T-helper 2 cell treated with Interferon-gamma antibody and Interleukin-4, amounts not matched to agents 5 μg/mL and 100 μg/mL, for 36 hours (primary cell): ENCODE measurements at regions not wholly inside any gene's neighbourhood (a gene's known extent, or its start where the extent isn't known, plus 50 kb on each side); places are given as distances from the start of the nearest gene placed in this dataset.
"Not testable (repeated sequence)": the region's sequence is repeated elsewhere in the genome, so short reads cannot be mapped to it uniquely, and the experiment has no call there.

Experiments
- DNase-seq: peaks from one replicate; pipeline ENCODE4 v3.0.0; 2021; ENCODE audit warnings: low spot score
- H3K27ac Mint-ChIP-seq: one replicate; pipeline ENCODE4 v1.8.0; 2021; ENCODE audit warnings: mild to moderate bottlenecking, mixed read lengths
- H3K27me3 Mint-ChIP-seq: one replicate; pipeline ENCODE4 v1.8.0; 2021; ENCODE audit warnings: low read depth, mixed read lengths
- H3K36me3 Mint-ChIP-seq: one replicate; pipeline ENCODE4 v1.8.0; 2021; ENCODE audit warnings: low read depth, mixed read lengths
- H3K4me1 Mint-ChIP-seq: one replicate; pipeline ENCODE4 v1.8.0; 2021; ENCODE audit warnings: low read depth, mixed read lengths
- H3K4me3 Mint-ChIP-seq: one replicate; pipeline ENCODE4 v1.8.0; 2022; ENCODE audit warnings: mild to moderate bottlenecking, moderate library complexity, mixed read lengths
- H3K9me3 Mint-ChIP-seq: one replicate; pipeline ENCODE4 v1.8.0; 2021; ENCODE audit warnings: mixed read lengths

DNA sequence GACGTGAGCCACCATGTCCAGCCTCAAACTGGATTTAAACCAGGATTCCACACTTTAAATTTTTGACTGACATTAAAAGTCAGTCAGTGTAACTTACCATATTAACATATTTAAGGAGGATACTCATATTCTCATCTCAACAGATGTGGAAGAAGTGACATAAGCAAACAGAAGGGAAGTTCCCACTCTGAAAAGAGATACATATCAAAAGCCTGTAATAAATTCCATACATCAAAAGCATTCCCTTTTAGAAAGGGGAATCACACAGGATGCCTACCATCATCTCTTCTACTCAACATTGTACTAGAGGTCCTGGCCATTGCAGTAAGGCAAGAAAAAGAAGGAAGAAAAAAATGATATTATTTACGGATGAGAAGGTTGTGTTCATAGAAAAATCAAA, 618.2 kb upstream of the DIPK2B start:
- Mint-ChIP-seq H3K36me3 (peaks cover 43% of the 10 kb centered on the region), H3K9me3 (no peaks in the 10 kb centered on the region), H3K27me3 (no peaks in the 10 kb centered on the region), H3K4me1 (peaks cover 20% of the 10 kb centered on the region), H3K27ac (no peak overlapping the region), H3K4me3 (no peak overlapping the region)
- no peak for DNase-seq

DNA sequence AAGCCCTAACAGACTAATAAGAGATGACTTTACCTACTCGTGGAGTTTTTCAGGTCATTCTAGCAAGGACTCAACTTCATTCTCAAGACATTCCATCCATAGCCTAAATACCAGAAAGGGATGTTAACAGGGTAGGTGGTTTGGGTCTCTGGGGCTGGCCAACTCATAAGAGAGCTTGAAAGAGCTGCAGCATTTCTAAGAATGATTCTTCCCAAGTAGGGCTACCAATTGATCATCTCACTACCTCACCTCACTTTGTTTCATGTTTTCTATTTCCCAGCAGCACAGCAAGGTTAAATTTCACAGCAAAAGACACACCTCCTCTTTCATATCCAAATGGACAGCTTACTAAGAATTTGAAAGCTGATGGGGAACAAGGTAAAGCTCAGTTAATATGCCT, 614.8 kb upstream of the DIPK2B start:
- H3K4me1 Mint-ChIP-seq: peaks cover 42% of the 10 kb centered on the region
- peak overlapping the region; percentile 41 for H3K27ac Mint-ChIP-seq
- H3K4me3 Mint-ChIP-seq: no peak overlapping the region
- no peak for DNase-seq
- no peaks in the 10 kb centered on the region for H3K9me3 Mint-ChIP-seq
- peaks cover 61% of the 10 kb centered on the region for H3K36me3 Mint-ChIP-seq
- H3K27me3 Mint-ChIP-seq: no peaks in the 10 kb centered on the region

DNA sequence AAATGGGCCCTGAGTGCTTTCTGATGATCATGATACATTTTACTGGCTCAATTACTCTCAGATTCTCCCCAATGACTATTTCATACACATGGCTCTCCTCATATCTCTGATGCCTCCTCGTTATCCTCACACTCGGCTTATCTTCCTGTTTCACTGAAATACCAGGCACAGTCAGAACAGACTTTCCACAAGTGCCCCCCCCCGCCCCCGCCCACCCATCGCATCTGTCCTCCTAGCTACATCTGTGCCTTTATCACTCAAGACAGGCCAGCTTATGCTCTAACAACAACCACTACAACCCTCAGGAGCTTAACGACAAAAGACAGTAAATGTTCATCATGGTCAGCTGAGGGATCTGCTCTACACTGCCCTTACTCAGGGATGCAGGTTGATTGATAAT, 610.6 kb upstream of the DIPK2B start:
- H3K27me3 Mint-ChIP-seq: no peaks in the 10 kb centered on the region
- peaks cover 60% of the 10 kb centered on the region for H3K36me3 Mint-ChIP-seq
- H3K4me3 Mint-ChIP-seq: peak overlapping the region; percentile 8
- peak overlapping the region; percentile 72 for H3K27ac Mint-ChIP-seq
- peak; percentile 10 for DNase-seq
- H3K9me3 Mint-ChIP-seq: no peaks in the 10 kb centered on the region
- H3K4me1 Mint-ChIP-seq: peaks cover 66% of the 10 kb centered on the region

DNA sequence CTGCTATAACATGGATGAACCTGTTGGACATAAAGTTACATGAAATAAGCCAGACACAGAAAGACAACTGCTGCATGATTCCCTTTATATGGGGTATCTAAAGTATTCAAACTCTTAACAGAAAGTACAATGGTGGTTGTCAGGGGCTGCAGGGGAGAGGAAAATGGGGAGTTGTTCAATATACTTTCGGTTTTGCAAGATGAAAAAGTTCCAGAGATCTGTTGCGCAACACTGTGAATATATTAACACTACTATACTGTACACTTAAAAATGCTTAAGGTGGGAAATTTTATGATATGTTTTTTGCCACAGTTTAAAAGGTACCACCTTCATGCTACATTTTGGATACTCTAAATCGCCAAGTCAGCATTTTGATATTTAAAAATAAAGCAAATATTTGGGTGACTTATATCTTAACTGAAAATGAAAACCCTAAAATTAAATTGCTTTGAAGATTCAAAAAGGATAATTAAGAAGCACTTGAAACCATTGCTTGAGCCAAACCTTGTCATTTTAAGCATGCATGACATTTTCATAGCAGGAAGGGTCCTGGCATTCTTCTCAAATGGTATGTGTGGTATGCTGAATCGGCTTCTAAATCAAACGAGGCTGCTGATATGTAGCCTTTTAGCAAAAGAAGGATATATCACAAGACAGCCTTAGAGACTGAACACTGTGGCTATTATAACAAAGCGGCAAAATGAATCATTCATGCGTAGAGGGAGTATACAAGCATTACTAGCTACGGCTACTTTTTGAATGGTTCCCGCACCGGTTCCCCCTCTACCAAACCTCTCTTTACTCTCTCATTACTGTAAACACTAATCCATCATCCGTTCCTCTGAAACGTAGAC, 607.1 kb upstream of the DIPK2B start:
- H3K36me3 Mint-ChIP-seq: peaks cover 46% of the 10 kb centered on the region

DNA sequence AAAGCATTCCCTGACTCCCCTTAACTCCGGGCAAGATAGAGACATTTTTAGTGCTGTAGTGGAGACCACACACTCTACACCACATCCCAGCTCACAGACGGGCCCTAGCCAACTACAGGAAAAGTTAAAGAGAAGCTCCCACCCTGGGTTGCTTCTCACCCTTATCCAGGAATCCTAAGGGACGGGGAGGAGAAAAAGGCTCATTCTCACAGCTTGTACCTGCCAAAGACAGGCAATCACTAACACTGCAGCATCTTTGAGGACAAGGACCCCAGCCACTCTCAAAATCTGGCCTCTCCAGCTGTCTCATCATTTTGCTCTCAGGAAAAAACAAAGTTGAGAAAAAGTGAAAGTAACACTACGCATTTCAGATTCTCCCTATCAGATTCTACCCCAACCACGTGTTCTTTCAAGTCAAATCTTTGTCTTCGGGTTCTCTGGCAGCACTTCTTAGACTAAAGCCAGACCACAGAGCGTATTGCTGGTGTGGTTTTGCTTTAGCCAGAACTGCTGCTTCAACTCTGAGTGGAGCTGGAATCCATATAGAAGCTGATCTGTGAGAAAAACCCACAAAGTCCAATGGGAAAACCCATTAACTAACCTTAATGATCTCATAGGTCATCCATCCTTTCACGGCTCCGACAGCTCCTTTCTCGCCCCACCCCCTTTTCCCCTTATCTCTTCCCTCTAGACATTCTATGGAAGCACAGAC, 605.9 kb upstream of the DIPK2B start:
- H3K9me3 Mint-ChIP-seq: peaks cover 3% of the 10 kb centered on the region
- H3K4me1 Mint-ChIP-seq: peaks cover 72% of the 10 kb centered on the region
- H3K27me3 Mint-ChIP-seq: no peaks in the 10 kb centered on the region
- peak overlapping the region; percentile 79 for H3K4me3 Mint-ChIP-seq
- H3K27ac Mint-ChIP-seq: peak overlapping the region; percentile 86
- H3K36me3 Mint-ChIP-seq: peaks cover 36% of the 10 kb centered on the region
- peak; percentile 67 for DNase-seq

More for the DNA sequence above, 607.1 kb upstream of the DIPK2B start:
- no peak for DNase-seq
- Mint-ChIP-seq H3K27ac (peak overlapping the region; percentile 93), H3K4me1 (peaks cover 72% of the 10 kb centered on the region), H3K27me3 (no peaks in the 10 kb centered on the region), H3K4me3 (peak overlapping the region; percentile 79), H3K9me3 (peaks cover 3% of the 10 kb centered on the region)

DNA sequence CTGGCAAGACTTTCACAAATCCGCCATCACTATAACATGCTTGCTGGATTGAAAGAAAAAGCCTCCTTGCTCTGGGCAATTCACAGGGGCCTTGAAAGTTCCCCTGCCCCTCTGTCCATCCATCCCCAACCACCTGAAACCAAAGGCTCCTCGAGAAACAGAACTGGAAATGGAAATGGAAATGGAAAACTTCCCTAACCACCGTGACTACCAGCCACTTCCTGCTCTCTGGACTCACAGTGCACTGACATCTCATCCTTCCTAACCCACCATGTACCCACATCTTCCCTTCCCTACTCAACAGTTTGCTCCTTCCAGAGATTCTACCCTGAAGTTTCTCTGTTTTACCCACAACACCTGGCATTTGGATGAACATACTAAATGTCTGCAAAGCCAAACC, 603.6 kb upstream of the DIPK2B start:
- H3K4me1 Mint-ChIP-seq: peaks cover 60% of the 10 kb centered on the region
- H3K27me3 Mint-ChIP-seq: no peaks in the 10 kb centered on the region
- peak overlapping the region; percentile 77 for H3K4me3 Mint-ChIP-seq
- H3K9me3 Mint-ChIP-seq: peaks cover 3% of the 10 kb centered on the region
- peak overlapping the region; percentile 73 for H3K27ac Mint-ChIP-seq
- H3K36me3 Mint-ChIP-seq: peaks cover 25% of the 10 kb centered on the region
- no peak for DNase-seq

DNA sequence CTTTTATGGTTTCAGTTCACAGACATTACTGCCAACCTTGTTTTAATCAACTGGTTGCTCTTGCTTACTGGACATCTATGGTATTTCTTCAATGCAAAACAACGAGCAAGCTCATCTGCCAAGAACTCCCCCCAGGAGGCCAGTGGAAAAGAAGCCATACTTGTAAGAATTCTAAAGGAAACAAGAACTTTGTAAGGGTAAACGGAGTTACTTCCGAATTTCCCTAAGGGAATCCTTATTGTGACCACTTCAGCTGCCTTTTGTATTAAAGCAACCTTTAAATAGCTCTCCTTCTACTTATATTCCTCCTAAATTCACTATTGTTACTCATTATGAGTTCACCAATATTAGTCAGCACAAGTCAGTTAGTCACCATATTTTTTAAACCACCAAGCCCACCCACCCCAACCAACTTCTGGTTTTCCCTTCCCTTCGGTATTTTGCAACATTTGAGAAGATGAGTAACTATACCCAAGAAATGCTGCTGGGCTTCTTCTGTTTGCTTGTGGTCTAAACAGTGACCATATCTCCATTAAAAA, 602.8 kb upstream of the DIPK2B start:
- H3K4me1 Mint-ChIP-seq: peaks cover 57% of the 10 kb centered on the region

DNA sequence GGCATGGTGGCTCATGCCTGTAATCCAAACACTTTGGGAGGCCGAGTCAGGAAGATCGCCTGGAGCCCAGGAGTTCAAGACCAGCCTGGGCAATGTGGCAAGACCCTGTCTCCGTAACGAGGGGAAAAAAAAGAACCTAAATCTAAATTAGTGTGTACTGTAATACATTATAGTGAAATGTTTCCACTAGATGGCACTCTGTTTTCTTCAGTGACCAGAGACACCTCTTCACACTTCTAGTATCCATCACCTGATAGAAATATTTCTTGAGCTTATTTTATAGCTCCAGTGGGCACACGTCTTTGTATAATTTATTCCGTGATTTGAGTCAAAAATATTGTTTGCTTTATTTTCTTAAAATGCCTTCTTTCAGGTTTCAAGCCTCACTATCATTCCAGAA, 600.9 kb upstream of the DIPK2B start:
- H3K9me3 Mint-ChIP-seq: peaks cover 3% of the 10 kb centered on the region
- peaks cover 25% of the 10 kb centered on the region for H3K36me3 Mint-ChIP-seq
- H3K4me3 Mint-ChIP-seq: no peak overlapping the region
- peaks cover 57% of the 10 kb centered on the region for H3K4me1 Mint-ChIP-seq
- H3K27ac Mint-ChIP-seq: no peak overlapping the region
- H3K27me3 Mint-ChIP-seq: no peaks in the 10 kb centered on the region
- DNase-seq: no peak

More for the DNA sequence above, 602.8 kb upstream of the DIPK2B start:
- peak overlapping the region; percentile 77 for H3K4me3 Mint-ChIP-seq
- no peaks in the 10 kb centered on the region for H3K27me3 Mint-ChIP-seq
- H3K36me3 Mint-ChIP-seq: peaks cover 22% of the 10 kb centered on the region
- peak overlapping the region; percentile 73 for H3K27ac Mint-ChIP-seq
- peak; percentile 68 for DNase-seq
- peaks cover 3% of the 10 kb centered on the region for H3K9me3 Mint-ChIP-seq

DNA sequence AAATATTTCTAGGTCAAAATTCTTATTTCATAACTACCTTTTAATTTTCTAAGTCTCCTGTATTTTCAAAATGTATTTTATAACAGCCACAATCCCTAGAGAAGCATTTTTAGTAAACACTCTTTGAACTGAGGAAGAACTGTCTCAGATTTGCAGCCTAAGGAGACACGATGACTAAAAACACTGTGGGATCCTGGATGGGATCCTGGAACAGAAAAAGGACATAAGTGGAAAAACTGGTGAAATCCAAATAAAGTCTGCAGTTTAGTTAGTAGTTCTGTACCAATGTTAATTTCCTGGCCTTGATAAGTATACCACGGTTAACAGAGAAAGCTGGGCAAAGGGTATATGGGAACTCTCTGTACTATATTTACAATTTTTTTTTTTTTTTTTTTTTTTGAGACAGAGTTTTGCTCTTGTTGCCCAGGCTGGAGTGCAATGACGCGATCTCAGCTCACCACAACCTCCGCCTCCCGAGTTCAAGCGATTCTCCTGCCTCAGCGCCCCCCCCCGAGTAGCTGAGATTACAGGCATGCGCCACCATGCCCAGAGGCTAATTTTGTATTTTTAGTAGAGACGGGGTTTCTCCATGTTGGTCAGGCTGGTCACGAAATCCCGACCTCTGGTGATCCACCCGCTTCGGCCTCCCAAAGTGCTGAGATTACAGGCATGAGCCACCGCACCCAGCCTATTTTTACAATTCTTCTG, 600.2 kb upstream of the DIPK2B start:
- H3K36me3 Mint-ChIP-seq: peaks cover 21% of the 10 kb centered on the region
- H3K4me1 Mint-ChIP-seq: peaks cover 55% of the 10 kb centered on the region
- peak overlapping the region; percentile 31 for H3K27ac Mint-ChIP-seq
- DNase-seq, H3K27me3 Mint-ChIP-seq, H3K4me3 Mint-ChIP-seq, H3K9me3 Mint-ChIP-seq: not testable (repeated sequence)

DNA sequence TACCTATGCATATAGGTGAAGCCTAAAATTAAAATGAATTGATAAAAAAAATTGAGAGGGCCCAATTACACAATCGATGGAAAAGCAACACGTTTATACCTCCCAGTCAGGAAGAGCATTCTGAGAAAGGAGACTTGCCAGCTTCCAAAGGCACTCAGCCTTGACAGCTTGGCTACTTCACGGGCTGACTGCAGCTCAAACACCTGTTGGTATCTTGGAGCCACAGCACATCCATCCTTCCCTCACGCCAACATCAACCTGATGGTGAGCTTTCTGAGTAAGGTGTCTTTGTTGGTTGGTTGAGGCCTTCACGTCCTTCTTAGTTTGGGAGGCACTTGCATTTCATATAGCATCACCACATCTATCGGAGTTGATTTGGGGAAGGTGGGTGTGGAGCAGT, 598.9 kb upstream of the DIPK2B start:
- H3K27me3 Mint-ChIP-seq: no peaks in the 10 kb centered on the region
- no peak for DNase-seq
- peak overlapping the region; percentile 61 for H3K4me3 Mint-ChIP-seq
- peaks cover 53% of the 10 kb centered on the region for H3K4me1 Mint-ChIP-seq
- H3K9me3 Mint-ChIP-seq: peaks cover 3% of the 10 kb centered on the region
- peak overlapping the region; percentile 26 for H3K27ac Mint-ChIP-seq
- H3K36me3 Mint-ChIP-seq: peaks cover 22% of the 10 kb centered on the region

DNA sequence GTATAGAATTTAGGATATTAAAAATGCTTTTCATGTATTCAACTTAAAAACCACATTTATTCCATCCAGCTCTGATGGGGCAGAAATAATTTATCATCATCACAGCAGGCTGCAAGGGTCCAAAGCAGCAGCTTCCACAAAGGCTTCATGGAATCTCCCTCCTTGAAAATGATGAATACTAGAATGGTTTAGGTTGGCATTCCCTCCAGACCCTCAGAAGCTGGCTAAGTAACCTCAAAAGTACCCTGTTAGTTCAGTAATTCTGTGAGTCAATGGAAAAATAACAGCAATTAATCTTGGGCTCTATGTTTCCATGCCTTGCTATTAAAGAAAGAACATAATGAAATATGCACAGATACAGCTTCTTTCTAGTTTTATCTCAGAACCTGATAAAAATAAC, 594.9 kb upstream of the DIPK2B start:
- Mint-ChIP-seq H3K4me3 (no peak overlapping the region), H3K9me3 (no peaks in the 10 kb centered on the region), H3K27ac (no peak overlapping the region), H3K27me3 (no peaks in the 10 kb centered on the region), H3K4me1 (peaks cover 47% of the 10 kb centered on the region), H3K36me3 (peaks cover 41% of the 10 kb centered on the region)
- no peak for DNase-seq

DNA sequence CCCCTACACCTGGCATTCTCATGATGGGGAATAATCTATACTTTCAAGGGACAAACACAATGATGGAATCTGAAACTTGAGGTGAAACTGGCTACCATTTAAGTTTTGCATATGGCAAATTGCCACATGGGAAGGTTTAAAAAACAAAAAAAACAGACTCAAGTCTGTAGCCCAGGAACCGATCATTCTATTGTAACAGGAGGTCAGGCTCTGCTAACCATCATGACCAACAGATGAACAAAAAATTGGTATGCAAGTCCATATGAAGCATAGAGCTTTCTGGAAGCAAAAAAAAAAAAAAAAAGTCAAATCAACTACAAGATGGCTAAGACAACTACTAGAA, 594.3 kb upstream of the DIPK2B start:
- peaks cover 44% of the 10 kb centered on the region for H3K36me3 Mint-ChIP-seq
- peaks cover 51% of the 10 kb centered on the region for H3K4me1 Mint-ChIP-seq
- no peaks in the 10 kb centered on the region for H3K9me3 Mint-ChIP-seq
- no peak overlapping the region for H3K4me3 Mint-ChIP-seq
- DNase-seq: no peak
- H3K27ac Mint-ChIP-seq: peak overlapping the region; percentile 68
- no peaks in the 10 kb centered on the region for H3K27me3 Mint-ChIP-seq

DNA sequence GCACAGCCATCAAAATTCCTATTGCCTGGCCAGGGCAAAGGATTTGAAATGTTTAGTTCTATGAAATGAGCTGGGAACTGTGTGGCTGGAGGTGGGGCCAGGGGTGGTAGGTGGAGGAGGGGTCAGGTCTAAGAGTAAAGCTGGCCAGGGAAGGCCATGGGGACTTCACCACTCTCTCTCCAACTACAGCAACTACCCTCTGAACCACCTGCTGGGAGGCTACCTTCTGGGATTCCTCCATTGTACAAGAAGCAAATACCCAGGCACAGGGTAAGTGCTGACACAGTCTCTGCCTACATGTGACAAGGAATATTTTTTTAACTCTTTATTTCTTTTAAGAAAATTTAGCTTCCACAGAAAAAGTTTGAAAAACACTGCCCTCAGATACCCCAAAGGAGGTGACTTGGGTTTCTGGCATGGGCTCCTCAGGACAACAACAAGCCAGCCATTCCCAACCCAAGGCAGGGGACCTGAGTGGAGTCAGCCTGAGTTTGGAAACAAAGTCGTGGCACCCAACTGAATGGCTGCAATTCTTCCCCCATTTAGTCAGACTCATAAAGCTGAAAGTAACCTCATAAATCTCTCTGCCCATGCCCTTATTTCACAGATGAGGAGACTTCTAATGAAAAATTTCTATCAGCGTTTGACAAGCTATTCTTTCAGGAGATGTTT, 593.8 kb upstream of the DIPK2B start:
- H3K27ac Mint-ChIP-seq: peak overlapping the region; percentile 47
- H3K4me3 Mint-ChIP-seq: no peak overlapping the region
- H3K9me3 Mint-ChIP-seq: no peaks in the 10 kb centered on the region
- no peaks in the 10 kb centered on the region for H3K27me3 Mint-ChIP-seq
- DNase-seq: no peak
- H3K36me3 Mint-ChIP-seq: peaks cover 41% of the 10 kb centered on the region
- peaks cover 48% of the 10 kb centered on the region for H3K4me1 Mint-ChIP-seq
